ENCODE measurements at regions not wholly inside any gene's neighbourhood (a gene's known extent, or its start where the extent isn't known, plus 50 kb on each side); places are given as distances from the start of the nearest gene placed in this dataset.
"Not testable (repeated sequence)": the region's sequence is repeated elsewhere in the genome, so short reads cannot be mapped to it uniquely, and the experiment has no call there.

DNA sequence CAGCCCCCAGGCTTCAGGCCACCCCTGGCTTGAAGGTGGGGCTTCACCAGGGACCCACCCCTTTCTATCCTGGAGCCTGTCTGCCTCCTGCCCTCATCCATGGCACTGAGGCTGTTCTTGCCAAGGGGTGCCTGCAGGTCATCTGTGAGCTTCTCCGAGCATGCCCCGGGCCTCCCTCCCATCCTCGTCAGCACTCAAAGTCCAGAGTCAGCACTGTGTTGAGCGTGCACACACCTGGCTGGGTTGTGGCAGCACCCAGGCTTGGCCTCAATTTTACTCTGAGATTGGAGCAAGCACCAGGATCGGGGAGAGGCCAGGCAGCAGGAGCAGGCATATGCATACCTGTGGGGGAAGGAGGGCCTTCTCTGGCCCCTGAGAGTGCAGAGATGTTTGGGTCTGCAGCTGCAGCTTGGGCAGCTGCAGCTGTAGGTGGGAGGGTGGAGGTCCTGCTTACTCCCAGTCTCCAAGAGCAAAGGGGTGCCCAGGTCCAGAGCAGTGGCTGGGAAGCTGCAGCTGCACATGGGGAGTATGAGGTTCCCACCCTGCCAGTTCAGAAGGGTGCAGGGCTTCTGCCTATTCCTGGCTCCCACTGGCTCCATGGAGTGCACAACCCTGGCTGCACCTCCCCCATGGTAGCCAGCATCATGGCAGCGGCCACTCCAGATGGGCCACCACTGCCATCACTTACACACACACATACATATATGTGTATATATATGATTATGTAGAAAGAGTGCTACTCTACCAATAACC lies 488.7 kb downstream of the JRKL start:
- Histone ChIP-seq H3K9me3 (ENCODE audit: control insufficient read depth, low read depth, low read length) (no peaks in the 10 kb centered on the region), H2AFZ (ENCODE audit: low read length) (no peak overlapping the region), H3K9ac (ENCODE audit: extremely low read depth, insufficient read length, low read length) (no peak overlapping the region), H3K27ac (ENCODE audit: insufficient read length, low read depth, low read length) (no peak overlapping the region), H2BK15ac (ENCODE audit: low read depth, low read length) (no peak overlapping the region), H3K4me2 (ENCODE audit: insufficient read depth, insufficient read length, low read length) (no peak overlapping the region), H3K4ac (ENCODE audit: low read depth, low read length) (no peak overlapping the region), H4K91ac (ENCODE audit: insufficient read length, low read depth, low read length) (no peak overlapping the region), H3K14ac (ENCODE audit: insufficient read depth, low read length) (no peak overlapping the region), H3K27me3 (ENCODE audit: insufficient read depth, low read length) (no peaks in the 10 kb centered on the region), H4K20me1 (ENCODE audit: control insufficient read depth, insufficient read depth, insufficient read length) (no peaks in the 10 kb centered on the region), H2AK5ac (ENCODE audit: insufficient read length, low read length) (no peak overlapping the region), H3K4me1 (ENCODE audit: insufficient read depth, low read length) (no peaks in the 10 kb centered on the region), H3K56ac (ENCODE audit: insufficient read length, low read depth, low read length) (no peak overlapping the region), H2BK20ac (ENCODE audit: low read depth, low read length, poor library complexity, severe bottlenecking) (no peak overlapping the region), H3T11ph (ENCODE audit: low read length) (no peak overlapping the region), H3K23me2 (ENCODE audit: insufficient read length, low read depth, low read length, poor library complexity, severe bottlenecking) (no peaks in the 10 kb centered on the region), H4K5ac (ENCODE audit: insufficient read length, low read depth, low read length) (no peak overlapping the region), H2BK120ac (ENCODE audit: low read depth, low read length, poor library complexity, severe bottlenecking) (no peak overlapping the region), H2BK12ac (ENCODE audit: insufficient read length, low read depth, low read length) (no peak overlapping the region), H3K23ac (ENCODE audit: insufficient read length, low read depth, low read length) (no peak overlapping the region), H3K79me1 (ENCODE audit: insufficient read depth, low read depth, low read length, poor library complexity, severe bottlenecking) (no peaks in the 10 kb centered on the region), H2BK5ac (ENCODE audit: insufficient read length, low read length) (no peak overlapping the region), H3K18ac (ENCODE audit: insufficient read length, low read depth, low read length) (no peak overlapping the region), H3K79me2 (ENCODE audit: insufficient read depth, low read length) (no peaks in the 10 kb centered on the region), H4K8ac (replicated peaks; ENCODE audit: insufficient read length, low read depth, low read length) (no peak overlapping the region)
- no peak overlapping the region for H3K27ac Mint-ChIP-seq
- peaks cover 3 to 5% of the 10 kb centered on the region in 2 experiments; a peak in 2 of 4 replicates for H3K4me1 Mint-ChIP-seq
- no peak for DNase-seq
- no CpG with 5 or more reads among the region's 6 CpGs for WGBS (ENCODE audit: extremely low coverage, insufficient read length, low lambda C conversion rate)
- no peaks in the 10 kb centered on the region for H3K27me3 Mint-ChIP-seq (ENCODE audit: low read depth)
- no peaks in the 10 kb centered on the region; a peak in 1 of 7 replicates for H3K36me3 Mint-ChIP-seq (ENCODE audit: insufficient read depth in 1 of 3, low read depth in 3 of 3)
- TF ChIP-seq, protein P1, sequence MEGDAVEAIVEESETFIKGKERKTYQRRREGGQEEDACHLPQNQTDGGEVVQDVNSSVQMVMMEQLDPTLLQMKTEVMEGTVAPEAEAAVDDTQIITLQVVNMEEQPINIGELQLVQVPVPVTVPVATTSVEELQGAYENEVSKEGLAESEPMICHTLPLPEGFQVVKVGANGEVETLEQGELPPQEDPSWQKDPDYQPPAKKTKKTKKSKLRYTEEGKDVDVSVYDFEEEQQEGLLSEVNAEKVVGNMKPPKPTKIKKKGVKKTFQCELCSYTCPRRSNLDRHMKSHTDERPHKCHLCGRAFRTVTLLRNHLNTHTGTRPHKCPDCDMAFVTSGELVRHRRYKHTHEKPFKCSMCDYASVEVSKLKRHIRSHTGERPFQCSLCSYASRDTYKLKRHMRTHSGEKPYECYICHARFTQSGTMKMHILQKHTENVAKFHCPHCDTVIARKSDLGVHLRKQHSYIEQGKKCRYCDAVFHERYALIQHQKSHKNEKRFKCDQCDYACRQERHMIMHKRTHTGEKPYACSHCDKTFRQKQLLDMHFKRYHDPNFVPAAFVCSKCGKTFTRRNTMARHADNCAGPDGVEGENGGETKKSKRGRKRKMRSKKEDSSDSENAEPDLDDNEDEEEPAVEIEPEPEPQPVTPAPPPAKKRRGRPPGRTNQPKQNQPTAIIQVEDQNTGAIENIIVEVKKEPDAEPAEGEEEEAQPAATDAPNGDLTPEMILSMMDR (conservative IDR thresholded peaks at IDR 0.05): no peak
- H3K9me3 Mint-ChIP-seq: no peaks in the 10 kb centered on the region; a peak in 1 of 5 replicates
- H3K4me3 Mint-ChIP-seq: no peak overlapping the region

DNA sequence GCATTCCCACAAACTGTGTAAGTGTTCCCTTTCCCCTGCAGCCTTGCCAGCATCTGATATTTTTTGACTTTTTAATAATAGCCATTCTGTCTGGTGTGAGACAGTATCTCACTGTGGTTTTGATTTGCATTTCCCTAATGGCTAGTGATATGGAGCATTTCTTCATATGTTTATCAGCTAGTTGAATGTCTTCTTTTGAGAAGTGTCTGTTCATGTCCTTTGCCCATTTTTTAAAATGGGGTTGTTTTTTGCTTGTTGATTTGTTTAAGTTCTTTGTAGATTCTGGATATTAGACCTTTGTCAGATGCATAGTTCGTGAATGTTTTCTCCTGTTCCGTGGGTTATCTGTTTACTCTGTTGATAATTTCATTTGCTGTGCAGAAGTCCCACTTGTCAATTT lies 492.8 kb downstream of the JRKL start:
- H3K9me3 Mint-ChIP-seq; H3K27me3 Mint-ChIP-seq (ENCODE audit: low read depth): not testable (repeated sequence)

More for the DNA sequence above, 492.8 kb downstream of the JRKL start:
- H3K4me1 Mint-ChIP-seq; H4K8ac ChIP-seq (replicated peaks; ENCODE audit: insufficient read length, low read depth, low read length); H3K9ac ChIP-seq (ENCODE audit: extremely low read depth, insufficient read length, low read length); H3K18ac ChIP-seq (ENCODE audit: insufficient read length, low read depth, low read length); H3K4ac ChIP-seq (ENCODE audit: low read depth, low read length); H3K9me3 ChIP-seq (ENCODE audit: control insufficient read depth, low read depth, low read length); H3T11ph ChIP-seq (ENCODE audit: low read length); H3K4me3 Mint-ChIP-seq; H3K79me1 ChIP-seq (ENCODE audit: insufficient read depth, low read depth, low read length, poor library complexity, severe bottlenecking); H3K4me2 ChIP-seq (ENCODE audit: insufficient read depth, insufficient read length, low read length); H2BK15ac ChIP-seq (ENCODE audit: low read depth, low read length); H3K27ac ChIP-seq (ENCODE audit: insufficient read length, low read depth, low read length); H3K79me2 ChIP-seq (ENCODE audit: insufficient read depth, low read length); H3K23me2 ChIP-seq (ENCODE audit: insufficient read length, low read depth, low read length, poor library complexity, severe bottlenecking); H3K14ac ChIP-seq (ENCODE audit: insufficient read depth, low read length); H3K36me3 Mint-ChIP-seq (ENCODE audit: insufficient read depth in 1 of 3, low read depth in 3 of 3); H2BK20ac ChIP-seq (ENCODE audit: low read depth, low read length, poor library complexity, severe bottlenecking); H4K20me1 ChIP-seq (ENCODE audit: control insufficient read depth, insufficient read depth, insufficient read length); H2BK120ac ChIP-seq (ENCODE audit: low read depth, low read length, poor library complexity, severe bottlenecking); H3K4me1 ChIP-seq (ENCODE audit: insufficient read depth, low read length); H2AFZ ChIP-seq (ENCODE audit: low read length); H3K23ac ChIP-seq (ENCODE audit: insufficient read length, low read depth, low read length); H2AK5ac ChIP-seq (ENCODE audit: insufficient read length, low read length); H3K56ac ChIP-seq (ENCODE audit: insufficient read length, low read depth, low read length); H2BK5ac ChIP-seq (ENCODE audit: insufficient read length, low read length); H3K27me3 ChIP-seq (ENCODE audit: insufficient read depth, low read length); H3K27ac Mint-ChIP-seq; DNase-seq; H4K91ac ChIP-seq (ENCODE audit: insufficient read length, low read depth, low read length); H4K5ac ChIP-seq (ENCODE audit: insufficient read length, low read depth, low read length); H2BK12ac ChIP-seq (ENCODE audit: insufficient read length, low read depth, low read length): not testable (repeated sequence)
- WGBS (ENCODE audit: extremely low coverage, insufficient read length, low lambda C conversion rate): no CpG with 5 or more reads among the region's 2 CpGs
